ENCODE measurements at regions not wholly inside any gene's neighbourhood (a gene's known extent, or its start where the extent isn't known, plus 50 kb on each side); places are given as distances from the start of the nearest gene placed in this dataset.
A peak's percentile ranks its signal among the peaks of the same experiment; 100 is the strongest.
"Not testable (repeated sequence)": the region's sequence is repeated elsewhere in the genome, so short reads cannot be mapped to it uniquely, and the experiment has no call there.

DNA sequence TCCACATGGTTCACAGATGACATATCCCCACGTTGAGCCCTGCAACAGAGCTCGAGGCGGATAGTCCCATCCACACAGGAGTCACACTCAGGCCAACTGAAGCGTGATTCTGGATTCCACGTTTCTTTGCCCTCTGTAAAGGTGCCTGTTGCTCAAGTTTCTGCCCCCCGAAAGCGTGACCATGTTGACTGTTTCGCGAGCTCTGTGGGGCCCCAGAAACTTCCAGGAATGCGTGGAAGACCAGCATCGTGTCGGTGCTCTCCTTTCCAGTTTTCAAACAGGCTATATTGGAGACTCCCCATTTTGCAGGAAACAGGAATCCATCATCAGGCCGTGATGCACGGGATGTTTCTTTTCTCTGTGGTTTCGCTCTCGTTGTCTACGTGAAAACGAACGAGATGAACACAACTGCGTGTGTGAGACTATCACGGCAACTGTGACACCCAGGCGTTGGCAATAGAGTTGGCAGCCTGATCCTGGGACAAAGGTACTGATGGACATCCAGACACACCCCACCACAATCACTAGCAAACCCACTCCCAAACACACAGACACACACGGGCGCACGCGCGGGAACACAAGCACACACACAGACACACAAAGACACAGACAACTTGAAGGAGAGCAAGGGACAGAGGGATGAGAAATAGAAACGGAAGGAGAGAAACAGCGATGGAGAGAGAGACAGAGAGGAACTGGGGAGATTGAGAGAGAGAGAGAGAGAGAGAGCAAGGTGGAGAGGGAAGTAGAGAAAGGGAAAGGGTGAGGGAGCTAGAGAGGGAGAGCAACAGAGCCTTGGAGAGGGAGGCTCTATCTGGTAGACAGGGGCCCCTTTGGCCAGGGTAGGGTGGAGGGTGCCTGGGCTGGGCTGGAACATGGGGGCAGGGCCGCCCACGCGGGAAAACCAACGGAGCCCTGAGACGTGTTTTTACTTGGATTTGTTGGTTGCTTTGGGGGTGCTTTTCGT is 1609.3 kb downstream of the SPATA31A7 start:
- 10 to 13% methylated on average over 35 of the region's 35 CpGs for WGBS, 2 experiments (ENCODE audit: low coverage in 1 of 2, low lambda C conversion rate in 2 of 2, missing lambda C conversion rate in 2 of 2)
- H3F3A ChIP-seq (ENCODE audit: insufficient read depth); in situ Hi-C loops (cut with MboI); H3K9me3 ChIP-seq (ENCODE audit: low read depth); H4K20me1 ChIP-seq (ENCODE audit: insufficient read depth); H3K36me3 ChIP-seq (ENCODE audit: low read depth); H3K79me2 ChIP-seq (ENCODE audit: insufficient read depth); H3K27me3 ChIP-seq (replicated peaks; ENCODE audit: insufficient read depth); H3K9me2 ChIP-seq (ENCODE audit: insufficient read depth): not testable (repeated sequence)
- Histone ChIP-seq H3K9ac (peak overlapping the region; percentile 86), H2AFZ (peak overlapping the region; percentile 83), H3K4me2 (ENCODE audit: unreplicated experiment) (peak overlapping the region; percentile 74), H3K27ac (peak overlapping the region; percentile 30), H3K4me1 (ENCODE audit: insufficient read depth) (peaks cover 19% of the 10 kb centered on the region), H3K4me3 (peak overlapping the region; percentile 72)
- peak; percentile 81 for DNase-seq

DNA sequence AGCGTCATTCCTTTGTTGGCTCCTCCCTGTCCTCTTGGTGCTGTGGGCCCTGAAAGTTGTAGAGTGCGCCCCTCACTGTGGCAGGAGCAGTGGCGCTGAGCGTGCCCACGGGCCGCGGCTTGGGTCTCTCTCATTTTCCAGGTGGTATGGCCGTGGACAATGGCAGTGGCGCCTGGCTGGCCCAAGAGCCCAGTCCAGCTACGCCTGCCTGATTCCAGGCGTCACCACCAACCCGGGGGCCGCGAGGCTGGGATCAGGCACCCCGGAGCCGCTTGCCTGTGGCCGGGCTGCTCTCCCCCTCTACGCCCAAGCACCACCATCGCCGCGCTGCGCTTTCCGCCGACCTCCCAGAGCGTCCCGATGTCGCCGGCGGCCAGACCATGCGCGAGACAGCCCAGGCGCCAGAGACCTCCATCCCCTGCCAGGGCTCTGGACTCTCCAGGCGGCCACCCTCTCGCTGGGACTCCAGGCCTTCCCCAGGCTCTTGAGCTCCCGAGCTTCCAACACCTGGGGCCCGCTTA is 1610.1 kb downstream of the SPATA31A7 start:
- in situ Hi-C loops (cut with MboI) = not testable (repeated sequence)
- H3K27ac ChIP-seq = peak overlapping the region; percentile 30

GRCh38 chr9:62800451-62801371 is 1610.9 kb downstream of the SPATA31A7 start:
- DNase-seq = peak; percentile 42
- in situ Hi-C loops (cut with MboI); H3K79me2 ChIP-seq (ENCODE audit: insufficient read depth); H3K9me2 ChIP-seq (ENCODE audit: insufficient read depth); H4K20me1 ChIP-seq (ENCODE audit: insufficient read depth); H3K36me3 ChIP-seq (ENCODE audit: low read depth); H3K9me3 ChIP-seq (ENCODE audit: low read depth); H3F3A ChIP-seq (ENCODE audit: insufficient read depth); H3K27me3 ChIP-seq (replicated peaks; ENCODE audit: insufficient read depth): not testable (repeated sequence)
- Histone ChIP-seq H3K27ac (0 out of 2 replicates have a peak overlapping the region, but pooled peaks have one; percentile 30), H3K4me1 (ENCODE audit: insufficient read depth) (peaks cover 19% of the 10 kb centered on the region), H3K4me2 (ENCODE audit: unreplicated experiment) (peak overlapping the region; percentile 91), H3K4me3 (peak overlapping the region; percentile 72), H2AFZ (peak overlapping the region; percentile 83), H3K9ac (peak overlapping the region; percentile 86)
- 45 to 46% methylated on average over 29 of the region's 30 CpGs for WGBS, 2 experiments (ENCODE audit: low coverage in 1 of 2, low lambda C conversion rate in 2 of 2, missing lambda C conversion rate in 2 of 2)

More for the DNA sequence above, 1610.1 kb downstream of the SPATA31A7 start:
- 11 to 17% methylated on average over 35 to 36 of the region's 36 CpGs for WGBS, 2 experiments (ENCODE audit: low coverage in 1 of 2, low lambda C conversion rate in 2 of 2, missing lambda C conversion rate in 2 of 2)
- Histone ChIP-seq H3K4me2 (ENCODE audit: unreplicated experiment) (peak overlapping the region; percentile 74), H3K4me1 (ENCODE audit: insufficient read depth) (peaks cover 19% of the 10 kb centered on the region), H3K9ac (peak overlapping the region; percentile 86), H3K4me3 (peak overlapping the region; percentile 72), H2AFZ (peak overlapping the region; percentile 83)
- DNase-seq = peak; percentile 49
- not testable (repeated sequence) for H4K20me1 ChIP-seq (ENCODE audit: insufficient read depth); H3K9me3 ChIP-seq (ENCODE audit: low read depth); H3F3A ChIP-seq (ENCODE audit: insufficient read depth); H3K27me3 ChIP-seq (replicated peaks; ENCODE audit: insufficient read depth); H3K9me2 ChIP-seq (ENCODE audit: insufficient read depth); H3K79me2 ChIP-seq (ENCODE audit: insufficient read depth); H3K36me3 ChIP-seq (ENCODE audit: low read depth)

DNA sequence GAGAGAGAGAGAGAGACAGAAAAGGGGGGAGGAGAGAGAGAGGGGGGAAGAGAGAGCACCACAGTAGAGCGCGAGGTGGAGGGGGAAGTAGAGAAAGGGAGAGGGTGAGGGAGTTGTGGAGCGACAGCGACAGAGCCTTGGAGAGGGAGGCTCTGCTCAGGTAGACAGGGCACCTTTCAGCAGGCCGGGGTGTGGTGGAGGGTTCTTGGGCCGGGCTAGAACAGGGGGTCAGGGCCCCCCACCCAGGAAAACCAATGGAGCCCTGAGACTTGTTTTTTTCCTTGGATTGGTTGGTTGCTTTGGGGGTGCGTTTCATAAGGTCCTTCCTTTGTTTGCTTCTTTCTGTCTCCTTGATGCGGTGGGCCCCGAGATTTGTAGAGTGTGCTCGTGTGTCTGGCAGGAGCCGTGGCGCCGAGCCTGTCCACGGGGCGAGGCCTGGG is 1611.6 kb downstream of the SPATA31A7 start:
- peak overlapping the region; percentile 72 for H3K4me3 ChIP-seq
- H3K27ac ChIP-seq = peak overlapping the region; percentile 61

DNA sequence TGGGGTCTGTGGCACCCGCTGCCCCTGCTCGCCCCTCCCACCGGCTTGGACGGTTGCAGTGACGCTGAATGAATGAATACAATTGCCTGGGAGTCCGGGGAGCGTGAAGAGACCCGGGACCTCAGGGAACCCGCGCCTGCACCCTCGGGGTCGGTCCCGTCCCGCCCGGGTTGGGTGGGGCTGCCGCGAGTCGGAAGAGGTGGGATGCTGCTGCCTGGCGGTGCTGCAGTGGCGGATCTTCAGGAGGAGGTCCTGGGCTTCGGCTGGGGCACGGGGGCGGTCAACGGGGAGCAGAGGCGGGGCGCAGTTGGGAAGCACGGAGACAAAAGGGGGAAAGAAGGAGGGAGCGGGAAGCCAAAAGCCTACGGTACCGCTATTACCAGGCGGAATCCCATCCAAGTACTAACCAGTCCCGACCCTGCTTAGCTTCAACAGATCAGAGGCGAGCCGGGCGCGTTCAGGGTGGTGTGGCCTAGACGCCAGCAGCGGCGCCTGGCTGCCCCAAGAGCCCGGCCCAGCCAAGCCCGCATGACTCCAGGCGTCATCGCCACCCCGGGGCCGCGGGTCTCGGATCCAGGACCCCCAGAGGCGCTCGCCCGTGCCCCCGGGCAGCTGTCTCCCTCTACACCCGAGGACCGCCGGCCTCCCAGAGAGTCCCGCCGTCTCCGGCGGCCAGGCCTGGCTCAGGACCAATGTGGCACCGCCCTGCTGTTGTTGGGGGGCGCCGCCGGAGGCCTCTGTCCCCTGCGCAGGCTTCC is 1612.3 kb downstream of the SPATA31A7 start:
- WGBS, 2 experiments (ENCODE audit: low coverage in 1 of 2, low lambda C conversion rate in 2 of 2, missing lambda C conversion rate in 2 of 2) = 4 to 5% methylated on average over 61 to 63 of the region's 63 CpGs
- Histone ChIP-seq H3K27ac (peak overlapping the region; percentile 61), H3K9ac (peak overlapping the region; percentile 86), H3K4me3 (peak overlapping the region; percentile 72), H2AFZ (peak overlapping the region; percentile 83), H3K4me1 (ENCODE audit: insufficient read depth) (peaks cover 19% of the 10 kb centered on the region), H3K4me2 (ENCODE audit: unreplicated experiment) (peak overlapping the region; percentile 91)
- H3K36me3 ChIP-seq (ENCODE audit: low read depth); H3K9me2 ChIP-seq (ENCODE audit: insufficient read depth); H4K20me1 ChIP-seq (ENCODE audit: insufficient read depth); in situ Hi-C loops (cut with MboI); H3K27me3 ChIP-seq (replicated peaks; ENCODE audit: insufficient read depth); H3K79me2 ChIP-seq (ENCODE audit: insufficient read depth); H3K9me3 ChIP-seq (ENCODE audit: low read depth); H3F3A ChIP-seq (ENCODE audit: insufficient read depth): not testable (repeated sequence)
- DNase-seq = peak; percentile 92

More for the DNA sequence above, 1611.6 kb downstream of the SPATA31A7 start:
- H3K9me3 ChIP-seq (ENCODE audit: low read depth); H3F3A ChIP-seq (ENCODE audit: insufficient read depth); in situ Hi-C loops (cut with MboI); H3K9me2 ChIP-seq (ENCODE audit: insufficient read depth); H3K79me2 ChIP-seq (ENCODE audit: insufficient read depth); H4K20me1 ChIP-seq (ENCODE audit: insufficient read depth); H3K36me3 ChIP-seq (ENCODE audit: low read depth); H3K27me3 ChIP-seq (replicated peaks; ENCODE audit: insufficient read depth): not testable (repeated sequence)
- Histone ChIP-seq H2AFZ (peak overlapping the region; percentile 83), H3K4me2 (ENCODE audit: unreplicated experiment) (peak overlapping the region; percentile 91), H3K4me1 (ENCODE audit: insufficient read depth) (peaks cover 19% of the 10 kb centered on the region), H3K9ac (peak overlapping the region; percentile 86)
- peak; percentile 5 for DNase-seq
- WGBS, 2 experiments (ENCODE audit: low coverage in 1 of 2, low lambda C conversion rate in 2 of 2, missing lambda C conversion rate in 2 of 2) = 39 to 41% methylated on average over 15 of the region's 15 CpGs

- H3K9ac ChIP-seq = peak overlapping the region; percentile 86
- peak overlapping the region; percentile 61 for H3K27ac ChIP-seq
- peak overlapping the region; percentile 72 for H3K4me3 ChIP-seq
- H3K9me3 ChIP-seq (ENCODE audit: low read depth); H3K79me2 ChIP-seq (ENCODE audit: insufficient read depth); H3F3A ChIP-seq (ENCODE audit: insufficient read depth); in situ Hi-C loops (cut with MboI); H3K36me3 ChIP-seq (ENCODE audit: low read depth); DNase-seq; H3K9me2 ChIP-seq (ENCODE audit: insufficient read depth); H4K20me1 ChIP-seq (ENCODE audit: insufficient read depth); H3K27me3 ChIP-seq (replicated peaks; ENCODE audit: insufficient read depth): not testable (repeated sequence)
- H2AFZ ChIP-seq = peak overlapping the region; percentile 83
- H3K4me1 ChIP-seq (ENCODE audit: insufficient read depth) = peaks cover 19% of the 10 kb centered on the region
- peak overlapping the region; percentile 91 for H3K4me2 ChIP-seq (ENCODE audit: unreplicated experiment)
- WGBS, 2 experiments (ENCODE audit: low coverage in 1 of 2, low lambda C conversion rate in 2 of 2, missing lambda C conversion rate in 2 of 2) = 5 to 7% methylated on average over 9 of the region's 9 CpGs
Measured at GRCh38 chr9:62802719-62803079, 1612.9 kb downstream of the SPATA31A7 start.
